HEK293 (cell line): ENCODE measurements at regions not wholly inside any gene's neighbourhood (a gene's known extent, or its start where the extent isn't known, plus 50 kb on each side); places are given as distances from the start of the nearest gene placed in this dataset.

ENCODE experiments used
- CTCF ChIA-PET: fragments of 350-600 bp; formaldehyde crosslinking; extraction: SDS; loops from one replicate; lab custom pipeline; 2021; ENCODE audit warnings: antibody characterized with exemption; lab: Yijun Ruan, JAX
- POLR2A ChIA-PET: fragments of 300-600 bp; formaldehyde crosslinking; extraction: SDS; loops from one replicate; lab custom pipeline; 2020; ENCODE audit warnings: antibody characterized with exemption, inconsistent platforms; lab: Yijun Ruan, JAX
- H3K27ac ChIP-seq: fragments of 200-500 bp; sonication (Bioruptor generic); 2 replicates; pipeline ENCODE4 v1.5.1; 2014; ENCODE audit warnings: low read depth, low read length, control low read depth, inconsistent platforms; ENCODE audit errors: extremely low read depth
- H3K36me3 ChIP-seq, 2 experiments: fragments of 200-500 bp in 1 of 2; sonication (Bioruptor generic) in 1 of 2; 1 replicate in 1 of 2; 2 replicates in 1 of 2; pipeline ENCODE4 v1.5.1; 2014 to 2017; ENCODE audit warnings: inconsistent platforms in 2 of 2, low read length in 2 of 2; ENCODE audit not compliant: control insufficient read depth in 2 of 2, insufficient read depth in 1 of 2
- H3K4me1 ChIP-seq: fragments of 200-500 bp; sonication (Bioruptor generic); 2 replicates; pipeline ENCODE4 v1.5.1; 2014; ENCODE audit warnings: mild to moderate bottlenecking, low read length, inconsistent platforms; ENCODE audit not compliant: control insufficient read depth, insufficient read depth
- H3K4me3 ChIP-seq: 2 replicates; pipeline ENCODE4 v1.5.1; 2011; ENCODE audit warnings: low read depth, mild to moderate bottlenecking, control low read depth, low read length, moderate library complexity
- H3K9me3 ChIP-seq: fragments of 200-500 bp; sonication (Bioruptor generic); 2 replicates; pipeline ENCODE4 v1.5.1; 2014; ENCODE audit warnings: low read depth, low read length, inconsistent platforms; ENCODE audit not compliant: control insufficient read depth, insufficient read depth
- KLF7 ChIP-seq: fragments of 450-650 bp; formaldehyde crosslinking; IDR thresholded peaks from 2 replicates; pipeline ENCODE4 v1.5.1; 2016; ENCODE audit warnings: missing biosample characterization, missing genetic modification characterization, borderline replicate concordance
- PRDM1 ChIP-seq: fragments of 450-650 bp; formaldehyde crosslinking; IDR thresholded peaks from 2 replicates; pipeline ENCODE4; 2016; ENCODE audit warnings: missing biosample characterization, missing genetic modification characterization
- SALL2 ChIP-seq: fragments of 450-650 bp; formaldehyde crosslinking; IDR thresholded peaks from 2 replicates; pipeline ENCODE4 v1.5.0; 2017; ENCODE audit warnings: missing biosample characterization, mild to moderate bottlenecking, missing genetic modification characterization, borderline replicate concordance
- ZNF169 ChIP-seq: fragments of 450-650 bp; formaldehyde crosslinking; IDR thresholded peaks from 2 replicates; pipeline ENCODE4 v1.5.1; 2016; ENCODE audit warnings: missing biosample characterization, missing genetic modification characterization
- ZNF214 ChIP-seq: fragments of 450-650 bp; formaldehyde crosslinking; IDR thresholded peaks from 2 replicates; pipeline ENCODE4 v1.5.1; 2017; ENCODE audit warnings: missing biosample characterization, mild to moderate bottlenecking, missing genetic modification characterization, borderline replicate concordance
- ZNF23 ChIP-seq: fragments of 450-650 bp; formaldehyde crosslinking; IDR thresholded peaks from 2 replicates; pipeline ENCODE4 v1.5.1; 2016; ENCODE audit warnings: missing biosample characterization, missing genetic modification characterization, borderline replicate concordance
- ZNF248 ChIP-seq: fragments of 450-650 bp; formaldehyde crosslinking; IDR thresholded peaks from 2 replicates; pipeline ENCODE4 v1.5.1; 2017; ENCODE audit warnings: missing biosample characterization, missing genetic modification characterization
- ZNF366 ChIP-seq: fragments of 450-650 bp; formaldehyde crosslinking; conservative IDR thresholded peaks from 2 replicates; pipeline ENCODE4 v1.5.1; 2016; ENCODE audit warnings: missing biosample characterization, missing genetic modification characterization
- ZNF37A ChIP-seq: fragments of 450-650 bp; IDR thresholded peaks from 2 replicates; pipeline ENCODE4 v1.5.1; 2018; ENCODE audit warnings: missing biosample characterization, missing genetic modification characterization
- ZNF561 ChIP-seq: fragments of 450-650 bp; IDR thresholded peaks from 2 replicates; pipeline ENCODE4 v1.5.1; 2018; ENCODE audit warnings: missing biosample characterization, missing genetic modification characterization, borderline replicate concordance
- ZNF600 ChIP-seq: fragments of 450-650 bp; formaldehyde crosslinking; IDR thresholded peaks from 2 replicates; pipeline ENCODE4 v1.5.1; 2016; ENCODE audit warnings: missing biosample characterization, missing genetic modification characterization
- ZNF707 ChIP-seq: fragments of 450-650 bp; formaldehyde crosslinking; IDR thresholded peaks from 2 replicates; pipeline ENCODE4 v1.5.1; 2016; ENCODE audit warnings: missing biosample characterization, missing genetic modification characterization
- TF ChIP-seq, protein P1 (sequence below): fragments of 450-650 bp; formaldehyde crosslinking; IDR thresholded peaks from 2 replicates; pipeline ENCODE4 v1.5.1; 2016; ENCODE audit warnings: missing biosample characterization, missing genetic modification characterization
- TF ChIP-seq, protein P2 (sequence below): fragments of 450-650 bp; formaldehyde crosslinking; IDR thresholded peaks from 2 replicates; pipeline ENCODE4 v1.5.1; 2016; ENCODE audit warnings: missing biosample characterization, missing genetic modification characterization
- TF ChIP-seq, protein P3 (sequence below): fragments of 450-650 bp; formaldehyde crosslinking; conservative IDR thresholded peaks from 2 replicates; pipeline ENCODE4 v1.5.1; 2016; ENCODE audit warnings: low read depth, missing biosample characterization, missing genetic modification characterization
- TF ChIP-seq, protein P4 (sequence below): fragments of 450-650 bp; formaldehyde crosslinking; IDR thresholded peaks from 2 replicates; pipeline ENCODE4 v1.5.1; 2017; ENCODE audit warnings: missing biosample characterization, missing genetic modification characterization

DNA sequence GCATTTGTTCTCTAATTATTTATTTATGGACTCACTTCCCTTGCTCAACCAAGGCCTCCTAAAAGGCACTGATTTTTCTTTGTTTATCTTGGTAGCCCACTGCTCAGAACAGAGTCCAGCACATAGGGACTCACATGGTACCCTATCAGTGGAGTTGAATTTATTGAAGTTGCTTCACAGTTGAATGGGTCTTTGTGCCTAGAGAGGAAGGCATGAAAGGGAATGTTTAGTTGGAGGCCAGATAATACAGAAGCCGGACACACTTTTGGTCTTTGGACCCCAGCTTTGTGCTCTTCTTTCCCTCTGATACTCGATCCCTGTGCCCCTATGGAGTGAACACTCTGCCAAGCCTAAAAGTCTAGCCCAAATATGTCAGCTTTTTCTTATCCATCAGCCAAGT, 429.0 kb downstream of the PRDM2 start (continued):
- TF ChIP-seq ZNF248 (tag by site-specific recombination), result no peak
- TF ChIP-seq ZNF561, result no peak
- TF ChIP-seq, protein P1, sequence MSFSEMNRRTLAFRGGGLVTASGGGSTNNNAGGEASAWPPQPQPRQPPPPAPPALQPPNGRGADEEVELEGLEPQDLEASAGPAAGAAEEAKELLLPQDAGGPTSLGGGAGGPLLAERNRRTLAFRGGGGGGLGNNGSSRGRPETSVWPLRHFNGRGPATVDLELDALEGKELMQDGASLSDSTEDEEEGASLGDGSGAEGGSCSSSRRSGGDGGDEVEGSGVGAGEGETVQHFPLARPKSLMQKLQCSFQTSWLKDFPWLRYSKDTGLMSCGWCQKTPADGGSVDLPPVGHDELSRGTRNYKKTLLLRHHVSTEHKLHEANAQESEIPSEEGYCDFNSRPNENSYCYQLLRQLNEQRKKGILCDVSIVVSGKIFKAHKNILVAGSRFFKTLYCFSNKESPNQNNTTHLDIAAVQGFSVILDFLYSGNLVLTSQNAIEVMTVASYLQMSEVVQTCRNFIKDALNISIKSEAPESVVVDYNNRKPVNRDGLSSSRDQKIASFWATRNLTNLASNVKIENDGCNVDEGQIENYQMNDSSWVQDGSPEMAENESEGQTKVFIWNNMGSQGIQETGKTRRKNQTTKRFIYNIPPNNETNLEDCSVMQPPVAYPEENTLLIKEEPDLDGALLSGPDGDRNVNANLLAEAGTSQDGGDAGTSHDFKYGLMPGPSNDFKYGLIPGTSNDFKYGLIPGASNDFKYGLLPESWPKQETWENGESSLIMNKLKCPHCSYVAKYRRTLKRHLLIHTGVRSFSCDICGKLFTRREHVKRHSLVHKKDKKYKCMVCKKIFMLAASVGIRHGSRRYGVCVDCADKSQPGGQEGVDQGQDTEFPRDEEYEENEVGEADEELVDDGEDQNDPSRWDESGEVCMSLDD, result no peak
- no peak for TF ChIP-seq ZNF23
- TF ChIP-seq, all 188 proteins: peak for 0

DNA sequence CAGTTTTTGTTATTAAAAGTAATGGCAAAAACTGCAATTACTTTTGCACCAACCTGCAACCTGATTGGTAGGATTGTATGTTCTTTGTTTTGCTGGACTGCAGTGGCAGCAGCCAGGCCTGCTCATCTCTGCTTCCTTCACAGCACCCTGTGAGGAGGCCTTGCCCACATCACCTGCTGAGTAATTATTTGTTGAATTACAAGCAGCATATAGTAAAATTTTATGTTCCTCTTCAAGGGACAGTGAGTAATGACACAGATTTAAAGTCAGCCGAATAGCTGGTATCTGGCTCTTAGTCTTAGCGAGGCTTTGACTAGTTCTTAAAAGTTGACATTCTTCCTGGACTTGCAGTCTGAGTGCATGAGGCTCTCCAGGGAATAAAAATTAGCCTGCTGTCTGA, 435.1 kb downstream of the PRDM2 start:
- TF ChIP-seq, protein P2, sequence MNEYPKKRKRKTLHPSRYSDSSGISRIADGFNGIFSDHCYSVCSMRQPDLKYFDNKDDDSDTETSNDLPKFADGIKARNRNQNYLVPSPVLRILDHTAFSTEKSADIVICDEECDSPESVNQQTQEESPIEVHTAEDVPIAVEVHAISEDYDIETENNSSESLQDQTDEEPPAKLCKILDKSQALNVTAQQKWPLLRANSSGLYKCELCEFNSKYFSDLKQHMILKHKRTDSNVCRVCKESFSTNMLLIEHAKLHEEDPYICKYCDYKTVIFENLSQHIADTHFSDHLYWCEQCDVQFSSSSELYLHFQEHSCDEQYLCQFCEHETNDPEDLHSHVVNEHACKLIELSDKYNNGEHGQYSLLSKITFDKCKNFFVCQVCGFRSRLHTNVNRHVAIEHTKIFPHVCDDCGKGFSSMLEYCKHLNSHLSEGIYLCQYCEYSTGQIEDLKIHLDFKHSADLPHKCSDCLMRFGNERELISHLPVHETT (tag by site-specific recombination), result no peak
- no peak for TF ChIP-seq ZNF169 (tag by site-specific recombination)
- TF ChIP-seq KLF7 (tag by site-specific recombination), result no peak
- TF ChIP-seq, protein P3, sequence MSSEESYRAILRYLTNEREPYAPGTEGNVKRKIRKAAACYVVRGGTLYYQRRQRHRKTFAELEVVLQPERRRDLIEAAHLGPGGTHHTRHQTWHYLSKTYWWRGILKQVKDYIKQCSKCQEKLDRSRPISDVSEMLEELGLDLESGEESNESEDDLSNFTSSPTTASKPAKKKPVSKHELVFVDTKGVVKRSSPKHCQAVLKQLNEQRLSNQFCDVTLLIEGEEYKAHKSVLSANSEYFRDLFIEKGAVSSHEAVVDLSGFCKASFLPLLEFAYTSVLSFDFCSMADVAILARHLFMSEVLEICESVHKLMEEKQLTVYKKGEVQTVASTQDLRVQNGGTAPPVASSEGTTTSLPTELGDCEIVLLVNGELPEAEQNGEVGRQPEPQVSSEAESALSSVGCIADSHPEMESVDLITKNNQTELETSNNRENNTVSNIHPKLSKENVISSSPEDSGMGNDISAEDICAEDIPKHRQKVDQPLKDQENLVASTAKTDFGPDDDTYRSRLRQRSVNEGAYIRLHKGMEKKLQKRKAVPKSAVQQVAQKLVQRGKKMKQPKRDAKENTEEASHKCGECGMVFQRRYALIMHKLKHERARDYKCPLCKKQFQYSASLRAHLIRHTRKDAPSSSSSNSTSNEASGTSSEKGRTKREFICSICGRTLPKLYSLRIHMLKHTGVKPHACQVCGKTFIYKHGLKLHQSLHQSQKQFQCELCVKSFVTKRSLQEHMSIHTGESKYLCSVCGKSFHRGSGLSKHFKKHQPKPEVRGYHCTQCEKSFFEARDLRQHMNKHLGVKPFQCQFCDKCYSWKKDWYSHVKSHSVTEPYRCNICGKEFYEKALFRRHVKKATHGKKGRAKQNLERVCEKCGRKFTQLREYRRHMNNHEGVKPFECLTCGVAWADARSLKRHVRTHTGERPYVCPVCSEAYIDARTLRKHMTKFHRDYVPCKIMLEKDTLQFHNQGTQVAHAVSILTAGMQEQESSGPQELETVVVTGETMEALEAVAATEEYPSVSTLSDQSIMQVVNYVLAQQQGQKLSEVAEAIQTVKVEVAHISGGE (tag by site-specific recombination), result no peak
- no peak for TF ChIP-seq PRDM1 (tag by site-specific recombination)
- TF ChIP-seq ZNF37A (tag by site-specific recombination), result no peak
- no peak for TF ChIP-seq ZNF366 (tag by site-specific recombination)
- no peak for TF ChIP-seq ZNF600 (tag by site-specific recombination)
- TF ChIP-seq SALL2 (tag by site-specific recombination), result no peak
- TF ChIP-seq, protein P4, sequence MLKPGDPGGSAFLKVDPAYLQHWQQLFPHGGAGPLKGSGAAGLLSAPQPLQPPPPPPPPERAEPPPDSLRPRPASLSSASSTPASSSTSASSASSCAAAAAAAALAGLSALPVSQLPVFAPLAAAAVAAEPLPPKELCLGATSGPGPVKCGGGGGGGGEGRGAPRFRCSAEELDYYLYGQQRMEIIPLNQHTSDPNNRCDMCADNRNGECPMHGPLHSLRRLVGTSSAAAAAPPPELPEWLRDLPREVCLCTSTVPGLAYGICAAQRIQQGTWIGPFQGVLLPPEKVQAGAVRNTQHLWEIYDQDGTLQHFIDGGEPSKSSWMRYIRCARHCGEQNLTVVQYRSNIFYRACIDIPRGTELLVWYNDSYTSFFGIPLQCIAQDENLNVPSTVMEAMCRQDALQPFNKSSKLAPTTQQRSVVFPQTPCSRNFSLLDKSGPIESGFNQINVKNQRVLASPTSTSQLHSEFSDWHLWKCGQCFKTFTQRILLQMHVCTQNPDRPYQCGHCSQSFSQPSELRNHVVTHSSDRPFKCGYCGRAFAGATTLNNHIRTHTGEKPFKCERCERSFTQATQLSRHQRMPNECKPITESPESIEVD, result no peak
- no peak for TF ChIP-seq ZNF214 (tag by site-specific recombination)
- no peak for TF ChIP-seq ZNF707 (tag by site-specific recombination)
- TF ChIP-seq, all 188 proteins: peak for 0
- Histone ChIP-seq H3K4me3 (no peak overlapping the region), H3K4me1 (no peaks in the 10 kb centered on the region), H3K27ac (no peak overlapping the region), H3K9me3 (no peaks in the 10 kb centered on the region), H3K36me3 (no peaks in the 10 kb centered on the region)
- CTCF ChIA-PET, result no interaction called here
- POLR2A ChIA-PET, result no interaction called here
